SK-N-SH (cell line): ENCODE measurements at regions not wholly inside any gene's neighbourhood (a gene's known extent, or its start where the extent isn't known, plus 50 kb on each side); places are given as distances from the start of the nearest gene placed in this dataset.

Source experiments
- CTCF ChIA-PET: fragments of 300-600, 350-600 bp; formaldehyde crosslinking; extraction: SDS; loops from one replicate; lab custom pipeline; 2021; lab: Yijun Ruan, JAX
- POLR2A ChIA-PET: fragments of 350-600 bp; sonication (Branson Sonifier 250); formaldehyde crosslinking; extraction: SDS; loops from one replicate; lab custom pipeline; 2020; ENCODE audit warnings: antibody characterized with exemption, inconsistent platforms; lab: Yijun Ruan, JAX
- DNase-seq: peaks from one replicate; pipeline ENCODE4 v3.0.0; 2012
- H2AFZ ChIP-seq: fragments of 200-600 bp; sonication (generic); 2 replicates; pipeline ENCODE4 v1.8.1; 2016; ENCODE audit warnings: antibody characterized with exemption, mild to moderate bottlenecking, low read depth
- H3F3A ChIP-seq: fragments of 200-600 bp; sonication (generic); replicated peaks from 2 replicates; pipeline ENCODE3; 2016; ENCODE audit warnings: antibody characterized with exemption, mild to moderate bottlenecking; ENCODE audit not compliant: insufficient read depth
- H3K27ac ChIP-seq, 2 experiments: fragments of 200-500 bp in 1 of 2; fragments of 200-600 bp in 1 of 2; sonication (Bioruptor generic) in 1 of 2; sonication (generic), shearing (Covaris generic) in 1 of 2; 2 replicates each; pipeline versions ENCODE4 v1.5.1 to v1.6.1; 2014 to 2016; ENCODE audit warnings: low read depth in 2 of 2, inconsistent platforms in 1 of 2, low read length in 1 of 2, mild to moderate bottlenecking in 1 of 2, mixed read lengths in 1 of 2
- H3K27me3 ChIP-seq: fragments of 200-600 bp; sonication (generic), shearing (Covaris generic); 2 replicates; pipeline ENCODE4 v1.6.1; 2016; ENCODE audit warnings: mixed run types; ENCODE audit not compliant: insufficient read depth
- H3K36me3 ChIP-seq, 2 experiments: fragments of 200-500 bp in 1 of 2; fragments of 200-600 bp in 1 of 2; sonication (Bioruptor generic) in 1 of 2; sonication (generic) in 1 of 2; replicated peaks in 1 of 2; 2 replicates each; pipeline versions ENCODE3 to v1.5.1; 2014 to 2016; ENCODE audit warnings: low read length in 1 of 2, mild to moderate bottlenecking in 1 of 2; ENCODE audit not compliant: insufficient read depth in 2 of 2, control insufficient read depth in 1 of 2
- H3K4me1 ChIP-seq, 2 experiments: fragments of 200-500 bp in 1 of 2; fragments of 200-600 bp in 1 of 2; sonication (Bioruptor generic) in 1 of 2; sonication (generic), shearing (Covaris generic) in 1 of 2; 2 replicates each; pipeline versions ENCODE4 v1.5.1 to v1.6.1; 2014 to 2016; ENCODE audit warnings: low read depth in 1 of 2, low read length in 1 of 2, mixed run types in 1 of 2; ENCODE audit not compliant: insufficient read depth in 2 of 2, control insufficient read depth in 1 of 2
- H3K4me2 ChIP-seq: fragments of 200-600 bp; sonication (generic), shearing (Covaris generic); 2 replicates; pipeline ENCODE4 v1.6.1; 2017; ENCODE audit warnings: mixed run types
- H3K4me3 ChIP-seq, 2 experiments: fragments of 200-500 bp in 1 of 2; fragments of 200-600 bp in 1 of 2; sonication (Bioruptor generic) in 1 of 2; sonication (generic), shearing (Covaris generic) in 1 of 2; 2 replicates each; pipeline versions ENCODE4 v1.5.1 to v1.8.1; 2014 to 2016; ENCODE audit warnings: low read depth in 2 of 2, inconsistent platforms in 1 of 2, low read length in 1 of 2, mild to moderate bottlenecking in 1 of 2, mixed read lengths in 1 of 2, moderate library complexity in 1 of 2
- H3K79me2 ChIP-seq: fragments of 200-600 bp; sonication (generic); 2 replicates; pipeline ENCODE4 v1.8.1; 2017; ENCODE audit warnings: mild to moderate bottlenecking; ENCODE audit not compliant: insufficient read depth
- H3K9ac ChIP-seq: fragments of 200-600 bp; sonication (generic); 2 replicates; pipeline ENCODE4 v1.6.1; 2017; ENCODE audit warnings: mixed run types
- H3K9me2 ChIP-seq: fragments of 200-600 bp; sonication (generic); 2 replicates; pipeline ENCODE4 v1.6.1; 2017; ENCODE audit warnings: mixed run types
- H3K9me3 ChIP-seq: fragments of 200-600 bp; sonication (generic); 2 replicates; pipeline ENCODE4 v1.6.1; 2017; ENCODE audit warnings: mixed run types, mild to moderate bottlenecking, moderate library complexity
- H4K20me1 ChIP-seq: fragments of 200-600 bp; sonication (generic); 2 replicates; pipeline ENCODE4 v1.6.1; 2017; ENCODE audit warnings: mild to moderate bottlenecking, mixed run types; ENCODE audit not compliant: insufficient read depth
- CHD2 ChIP-seq: fragments of 150-350 bp; IDR thresholded peaks from 2 replicates; pipeline ENCODE4 v1.6.1; 2018; ENCODE audit warnings: low read length; ENCODE audit not compliant: partially characterized antibody
- ELF1 ChIP-seq: IDR thresholded peaks from 2 replicates; pipeline ENCODE4 v1.4.0; 2012
- FOXJ3 ChIP-seq: sonication (generic); formaldehyde crosslinking; IDR thresholded peaks from 2 replicates; pipeline ENCODE4 v1.5.1; 2020; ENCODE audit warnings: mild to moderate bottlenecking, missing genetic modification reagents
- GATA2 ChIP-seq: sonication (generic); formaldehyde crosslinking; IDR thresholded peaks from 2 replicates; pipeline ENCODE4 v1.5.0; 2020; ENCODE audit warnings: mild to moderate bottlenecking, missing genetic modification reagents
- JUND ChIP-seq: IDR thresholded peaks from 2 replicates; pipeline ENCODE4 v1.4.0; 2012
- MAX ChIP-seq: IDR thresholded peaks from 2 replicates; pipeline ENCODE4 v1.4.0; 2012; ENCODE audit warnings: low read depth
- MEF2A ChIP-seq: IDR thresholded peaks from 2 replicates; pipeline ENCODE4 v1.4.0; 2012; ENCODE audit warnings: low read depth, borderline replicate concordance
- MXI1 ChIP-seq: IDR thresholded peaks from 2 replicates; pipeline ENCODE4 v1.6.1; 2012; ENCODE audit warnings: mild to moderate bottlenecking, low read depth, low read length, improper control_type of control experiment
- PBX3 ChIP-seq: IDR thresholded peaks from 2 replicates; pipeline ENCODE4; 2012
- RAD21 ChIP-seq: IDR thresholded peaks from 2 replicates; pipeline ENCODE4 v1.6.1; 2012; ENCODE audit warnings: mild to moderate bottlenecking, low read length
- RCOR1 ChIP-seq: fragments of 150-350 bp; IDR thresholded peaks from 2 replicates; pipeline ENCODE4 v1.6.1; 2017; ENCODE audit warnings: antibody characterized with exemption, low read length
- RFX5 ChIP-seq: IDR thresholded peaks from 2 replicates; pipeline ENCODE4 v1.6.1; 2012; ENCODE audit warnings: mild to moderate bottlenecking, improper control_type of control experiment, low read length
- RXRA ChIP-seq: IDR thresholded peaks from 2 replicates; pipeline ENCODE4 v1.4.0; 2012; ENCODE audit warnings: low read depth, mild to moderate bottlenecking, borderline replicate concordance
- SIN3A ChIP-seq: IDR thresholded peaks from 2 replicates; pipeline ENCODE4 v1.6.1; 2012; ENCODE audit warnings: low read depth, mild to moderate bottlenecking, low read length, moderate library complexity, borderline replicate concordance
- SMC3 ChIP-seq: IDR thresholded peaks from 2 replicates; pipeline ENCODE4 v1.6.1; 2012; ENCODE audit warnings: low read depth, low read length, improper control_type of control experiment
- TAF1 ChIP-seq: IDR thresholded peaks from 2 replicates; pipeline ENCODE4 v1.6.1; 2012; ENCODE audit warnings: low read depth, mild to moderate bottlenecking, low read length, moderate library complexity, borderline replicate concordance
- TCF12 ChIP-seq: IDR thresholded peaks from 2 replicates; pipeline ENCODE4 v1.4.0; 2012
- YY1 ChIP-seq: IDR thresholded peaks from 2 replicates; pipeline ENCODE4 v1.4.0; 2012; ENCODE audit warnings: low read depth, mild to moderate bottlenecking
- ZBTB33 ChIP-seq: IDR thresholded peaks from 2 replicates; pipeline ENCODE4 v1.4.0; 2012; ENCODE audit warnings: low read depth, borderline replicate concordance
- WGBS: methylation state at CpG from one replicate; pipeline ENCODE4 v1.1.6; 2017; ENCODE audit warnings: low lambda C conversion rate; 5-methylcytosine and 5-hydroxymethylcytosine counted together
- TF ChIP-seq, protein P1 (sequence below): fragments of 150-350 bp; IDR thresholded peaks from 2 replicates; pipeline ENCODE4 v1.6.1; 2016; ENCODE audit warnings: mild to moderate bottlenecking, low read depth, low read length

GRCh38 chr5:9698125-9698826 is 68.1 kb upstream of the TAS2R1 start:
- Histone ChIP-seq H3F3A (no peaks in the 10 kb centered on the region), H3K27me3 (no peaks in the 10 kb centered on the region), H3K4me1 (no peaks in the 10 kb centered on the region), H3K9ac (no peak overlapping the region), H3K9me2 (0 out of 2 replicates have a peak, but pooled peaks cover 3% of the 10 kb centered on the region), H3K9me3 (no peaks in the 10 kb centered on the region), H4K20me1 (no peaks in the 10 kb centered on the region), H3K79me2 (no peaks in the 10 kb centered on the region; the same call in 1 of the 2 replicates), H3K36me3 (no peaks in the 10 kb centered on the region), H2AFZ (no peak overlapping the region), H3K27ac (no peak overlapping the region), H3K4me2 (no peak overlapping the region), H3K4me3 (no peak overlapping the region)
- CTCF ChIA-PET, result no interaction called here
- TF ChIP-seq, protein P1, sequence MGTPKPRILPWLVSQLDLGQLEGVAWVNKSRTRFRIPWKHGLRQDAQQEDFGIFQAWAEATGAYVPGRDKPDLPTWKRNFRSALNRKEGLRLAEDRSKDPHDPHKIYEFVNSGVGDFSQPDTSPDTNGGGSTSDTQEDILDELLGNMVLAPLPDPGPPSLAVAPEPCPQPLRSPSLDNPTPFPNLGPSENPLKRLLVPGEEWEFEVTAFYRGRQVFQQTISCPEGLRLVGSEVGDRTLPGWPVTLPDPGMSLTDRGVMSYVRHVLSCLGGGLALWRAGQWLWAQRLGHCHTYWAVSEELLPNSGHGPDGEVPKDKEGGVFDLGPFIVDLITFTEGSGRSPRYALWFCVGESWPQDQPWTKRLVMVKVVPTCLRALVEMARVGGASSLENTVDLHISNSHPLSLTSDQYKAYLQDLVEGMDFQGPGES, result no peak
- TF ChIP-seq GATA2 (CRISPR knock-in tag) (no peak), JUND (no peak), YY1 (no peak), ELF1 (no peak), CHD2 (no peak), SMC3 (no peak), MEF2A (no peak), TCF12 (no peak), ZBTB33 (no peak), RXRA (no peak), RAD21 (no peak), PBX3 (no peak), FOXJ3 (no peak), SIN3A (no peak), RCOR1 (no peak), RFX5 (no peak), TAF1 (no peak), MAX (no peak), MXI1 (no peak)
- POLR2A ChIA-PET, result no interaction called here
- 57% methylated on average over 9 of the region's 9 CpGs for whole genome bisulfite sequencing
- DNase-seq, result no peak
